ENCODE measurements at regions not wholly inside any gene's neighbourhood (a gene's known extent, or its start where the extent isn't known, plus 50 kb on each side); places are given as distances from the start of the nearest gene placed in this dataset.

GRCh38 chr17:77436058-77436442 is 295.3 kb downstream of the SEC14L1 start:
- H3K27me3 ChIP-seq (ENCODE audit: low read length) = no peaks in the 10 kb centered on the region
- no TSS peak for BruUV-seq (replicated peaks)
- no peak for DNase-seq
- intact Hi-C loops (cut with micrococcal nuclease) = no loop called here
- no peaks in the 10 kb centered on the region for H3F3A ChIP-seq (ENCODE audit: low read length, unreplicated experiment)
- no peak overlapping the region for H3K27ac ChIP-seq (ENCODE audit: low read length)
- no peak overlapping the region for H3K9ac ChIP-seq (ENCODE audit: low read length)
- ChIA-PET CTCF (no interaction called here), POLR2A (ENCODE audit: unreplicated experiment) (no interaction called here)
- no peak overlapping the region for H3K4me2 ChIP-seq (ENCODE audit: low read length)
- TF ChIP-seq EZH2 (IDR thresholded peaks at IDR 0.05; ENCODE audit: low read length, unreplicated experiment) (no peak), EZH2phosphoT487 (IDR thresholded peaks at IDR 0.05; ENCODE audit: borderline replicate concordance, low read length) (no peak), CTCF (conservative IDR thresholded peaks at IDR 0.05; ENCODE audit: low read depth, low read length) (no peak)
- H3K4me1 ChIP-seq (ENCODE audit: insufficient read depth, low read length) = no peaks in the 10 kb centered on the region
- H2AFZ ChIP-seq (ENCODE audit: low read length) = no peak overlapping the region
- H3K36me3 ChIP-seq (ENCODE audit: low read depth, low read length) = peaks cover 12% of the 10 kb centered on the region; the same call in 1 of the 2 replicates
- ATAC-seq = no peak
- peaks cover 36% of the 10 kb centered on the region for H4K20me1 ChIP-seq (ENCODE audit: low read length)
- H3K79me2 ChIP-seq (ENCODE audit: low read length) = peaks cover 89% of the 10 kb centered on the region
- H3K9me3 ChIP-seq (ENCODE audit: low read length) = no peaks in the 10 kb centered on the region
- H3K4me3 ChIP-seq (ENCODE audit: low read length) = no peak overlapping the region
- H3K9me2 ChIP-seq (replicated peaks; ENCODE audit: low read length) = no peaks in the 10 kb centered on the region

- intact Hi-C loops (cut with micrococcal nuclease) = no loop called here
- Histone ChIP-seq H3K9me2 (replicated peaks; ENCODE audit: low read length) (no peaks in the 10 kb centered on the region), H3K9me3 (ENCODE audit: low read length) (no peaks in the 10 kb centered on the region), H3K4me3 (ENCODE audit: low read length) (no peak overlapping the region), H3K27me3 (ENCODE audit: low read length) (no peaks in the 10 kb centered on the region), H3K4me2 (ENCODE audit: low read length) (no peak overlapping the region), H3K79me2 (ENCODE audit: low read length) (peaks cover 89% of the 10 kb centered on the region), H4K20me1 (ENCODE audit: low read length) (peaks cover 36% of the 10 kb centered on the region), H3K9ac (ENCODE audit: low read length) (no peak overlapping the region), H3F3A (ENCODE audit: low read length, unreplicated experiment) (no peaks in the 10 kb centered on the region), H2AFZ (ENCODE audit: low read length) (no peak overlapping the region), H3K36me3 (ENCODE audit: low read depth, low read length) (peaks cover 11% of the 10 kb centered on the region; the same call in 1 of the 2 replicates), H3K4me1 (ENCODE audit: insufficient read depth, low read length) (no peaks in the 10 kb centered on the region), H3K27ac (ENCODE audit: low read length) (no peak overlapping the region)
- DNase-seq (no peak), ATAC-seq (no peak)
- ChIA-PET CTCF (no interaction called here), POLR2A (ENCODE audit: unreplicated experiment) (no interaction called here)
- no TSS peak for BruUV-seq (replicated peaks)
- TF ChIP-seq EZH2 (IDR thresholded peaks at IDR 0.05; ENCODE audit: low read length, unreplicated experiment) (no peak), CTCF (conservative IDR thresholded peaks at IDR 0.05; ENCODE audit: low read depth, low read length) (no peak), EZH2phosphoT487 (IDR thresholded peaks at IDR 0.05; ENCODE audit: borderline replicate concordance, low read length) (no peak)
Observed at GRCh38 chr17:77436481-77436880, 295.7 kb downstream of the SEC14L1 start.

- Histone ChIP-seq H3K79me2 (ENCODE audit: low read length) (peaks cover 88% of the 10 kb centered on the region), H2AFZ (ENCODE audit: low read length) (no peak overlapping the region), H3K4me2 (ENCODE audit: low read length) (no peak overlapping the region), H3K27me3 (ENCODE audit: low read length) (no peaks in the 10 kb centered on the region), H3F3A (ENCODE audit: low read length, unreplicated experiment) (no peaks in the 10 kb centered on the region), H3K9ac (ENCODE audit: low read length) (no peak overlapping the region), H3K4me1 (ENCODE audit: insufficient read depth, low read length) (no peaks in the 10 kb centered on the region), H3K9me3 (ENCODE audit: low read length) (no peaks in the 10 kb centered on the region), H3K4me3 (ENCODE audit: low read length) (no peak overlapping the region), H4K20me1 (ENCODE audit: low read length) (peaks cover 36% of the 10 kb centered on the region), H3K36me3 (ENCODE audit: low read depth, low read length) (peaks cover 11% of the 10 kb centered on the region; the same call in 1 of the 2 replicates), H3K9me2 (replicated peaks; ENCODE audit: low read length) (no peaks in the 10 kb centered on the region), H3K27ac (ENCODE audit: low read length) (no peak overlapping the region)
- ChIA-PET CTCF (no interaction called here), POLR2A (ENCODE audit: unreplicated experiment) (no interaction called here)
- no TSS peak for BruUV-seq (replicated peaks)
- TF ChIP-seq CTCF (conservative IDR thresholded peaks at IDR 0.05; ENCODE audit: low read depth, low read length) = no peak
- no peak for TF ChIP-seq EZH2 (IDR thresholded peaks at IDR 0.05; ENCODE audit: low read length, unreplicated experiment)
- no peak for TF ChIP-seq EZH2phosphoT487 (IDR thresholded peaks at IDR 0.05; ENCODE audit: borderline replicate concordance, low read length)
- intact Hi-C loops (cut with micrococcal nuclease) = no loop called here
- DNase-seq (peak; percentile 35), ATAC-seq (peak; percentile 21)
Observed at GRCh38 chr17:77437017-77437416, 296.2 kb downstream of the SEC14L1 start.

All from PC-3 (cell line).